Heart left ventricle (tissue), 16 donors: ENCODE measurements at regions not wholly inside any gene's neighbourhood (a gene's known extent, or its start where the extent isn't known, plus 50 kb on each side); places are given as distances from the start of the nearest gene placed in this dataset.
"Not testable (repeated sequence)": the region's sequence is repeated elsewhere in the genome, so short reads cannot be mapped to it uniquely, and the experiment has no call there.

Experiments
- ATAC-seq, 4 donors: fragments of 200-7000 bp; cut with Tn5 transposase; one replicate each; pipeline ENCODE4 v1.9.1; 2020 to 2022; ENCODE audit warnings: moderate library complexity in 4 of 4, mild to moderate bottlenecking in 3 of 4, moderate number of reproducible peaks in 1 of 4
- DNase-seq, 5 donors: peaks; one replicate each; pipeline ENCODE4 v3.0.0-alpha.2; 2020
- H3K27ac ChIP-seq, 12 donors: fragments of 200-600 bp; sonication (generic) in 4 of 12; one replicate each; pipeline versions ENCODE4 v1.5.0 to v1.8.0; 2016 to 2022; ENCODE audit warnings: mild to moderate bottlenecking in 2 of 12
- H3K27me3 ChIP-seq, 9 donors: fragments of 200-600 bp; sonication (generic) in 2 of 9; one replicate each; pipeline versions ENCODE4 v1.5.1 to v1.8.0; 2016 to 2022; ENCODE audit warnings: mild to moderate bottlenecking in 3 of 9
- H3K36me3 ChIP-seq, 9 donors: fragments of 200-600 bp; sonication (generic) in 2 of 9; one replicate each; pipeline versions ENCODE4 v1.5.0 to v1.8.0; 2018 to 2022; ENCODE audit warnings: mild to moderate bottlenecking in 2 of 9
- H3K4me1 ChIP-seq, 12 donors: fragments of 200-600 bp; sonication (generic) in 4 of 12; one replicate each; pipeline versions ENCODE4 v1.5.0 to v1.8.0; 2016 to 2022; ENCODE audit warnings: mild to moderate bottlenecking in 3 of 12
- H3K4me3 ChIP-seq, 12 donors: fragments of 200-600 bp; sonication (generic) in 4 of 12; one replicate each; pipeline versions ENCODE4 v1.5.0 to v1.8.0; 2017 to 2022; ENCODE audit warnings: mild to moderate bottlenecking in 9 of 12, moderate library complexity in 4 of 12
- H3K9me3 ChIP-seq, 12 donors: fragments of 200-600 bp; sonication (generic) in 4 of 12; one replicate each; pipeline versions ENCODE4 v1.5.0 to v1.8.0; 2016 to 2022; ENCODE audit warnings: mild to moderate bottlenecking in 1 of 12
- POLR2A ChIP-seq, 2 donors: fragments of 450-650 bp; IDR thresholded peaks; one replicate each; pipeline ENCODE4 v1.6.1; 2017; ENCODE audit warnings: antibody characterized with exemption in 2 of 2, mild to moderate bottlenecking in 2 of 2, moderate library complexity in 2 of 2
- WGBS, 4 donors: extraction: QIAGEN DNeasy Blood & Tissue Kit in 2 of 4; methylation state at CpG; one replicate each; pipeline versions ENCODE4 v1.1.5 to v1.1.7; 2013 to 2018; 5-methylcytosine and 5-hydroxymethylcytosine counted together
- intact Hi-C, 10 donors: fragments of 100-400 bp; cut with DNase I; formaldehyde crosslinking; loops; one replicate each; pipeline versions ENCODE4 v1.11.1 to v1.14.2; 2022
- TF ChIP-seq, protein P1 (sequence below), 12 donors: fragments of 200-600 bp; sonication (generic) in 4 of 12; IDR thresholded peaks; one replicate each; pipeline versions ENCODE4 v1.5.0 to v1.8.0; 2018 to 2022; ENCODE audit warnings: antibody characterized with exemption in 12 of 12, mild to moderate bottlenecking in 5 of 12
- donor health status: ischemic (EF 13 %, LVEDD 7.1; RV severe dilation, severe dysfunction).
- donor health status: healthy with polysubstance abuse.
- donor health status: DM: no; HTN: yes; CAD: no.
- donor health status: DM: no; HTN: no; CAD: no.
- donor health status: ischemic (EF 25% LVEDD 6.9; RV normal size, moderate dysfunction).
- donor health status: ischemic (EF 25% LVEDD 5.7; RV mildly dilated, moderate dysfunction).
- donor health status: healthy.
- donor health status: DM: yes; HTN: yes; CAD: no.
- donor health status: ischemic (EF 35%, LVEDD 5.7; RV mildly dilated, moderate dysfunction).
- donor health status: nonischemic (EF 11% LVEDD 7.7; RV severe dilation, severe dysfunction).
- donor health status: DM: yes; HTN: yes; CAD: no.
- donor health status: PGD.
- donor health status: ischemic (EF 29% LVEDD 5.4; RV normal size, mild dysfunction).
- donor health status: nonischemic (EF 23%, LVEDD 6.1; RV moderate dilation, normal function).

DNA sequence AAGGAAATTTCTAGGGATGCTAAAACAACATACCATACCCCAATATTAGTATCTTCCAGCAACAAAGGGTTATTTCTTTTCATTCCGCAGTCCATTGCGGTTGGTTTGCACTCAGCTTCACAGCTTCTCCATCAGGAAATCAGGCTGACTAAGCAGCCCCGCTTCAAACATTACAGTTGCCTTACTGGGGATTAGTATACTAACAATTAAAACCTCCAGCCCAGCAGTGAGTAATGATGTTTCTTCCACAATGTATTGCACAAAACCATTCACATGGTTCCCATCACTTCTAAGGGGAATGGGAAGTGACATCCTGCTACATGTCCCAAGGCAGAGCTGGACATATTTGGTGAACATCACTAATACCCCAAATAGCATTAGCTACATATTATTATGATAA is 1384.9 kb downstream of the CDH8 start:
- DNase-seq (no peak), ATAC-seq (no peak)
- peaks cover 0 to 3% (median 0%) of the 10 kb centered on the region in 12 donors for H3K9me3 ChIP-seq
- no peaks in the 10 kb centered on the region for H3K27me3 ChIP-seq
- no peak overlapping the region for H3K27ac ChIP-seq
- TF ChIP-seq, protein P1, sequence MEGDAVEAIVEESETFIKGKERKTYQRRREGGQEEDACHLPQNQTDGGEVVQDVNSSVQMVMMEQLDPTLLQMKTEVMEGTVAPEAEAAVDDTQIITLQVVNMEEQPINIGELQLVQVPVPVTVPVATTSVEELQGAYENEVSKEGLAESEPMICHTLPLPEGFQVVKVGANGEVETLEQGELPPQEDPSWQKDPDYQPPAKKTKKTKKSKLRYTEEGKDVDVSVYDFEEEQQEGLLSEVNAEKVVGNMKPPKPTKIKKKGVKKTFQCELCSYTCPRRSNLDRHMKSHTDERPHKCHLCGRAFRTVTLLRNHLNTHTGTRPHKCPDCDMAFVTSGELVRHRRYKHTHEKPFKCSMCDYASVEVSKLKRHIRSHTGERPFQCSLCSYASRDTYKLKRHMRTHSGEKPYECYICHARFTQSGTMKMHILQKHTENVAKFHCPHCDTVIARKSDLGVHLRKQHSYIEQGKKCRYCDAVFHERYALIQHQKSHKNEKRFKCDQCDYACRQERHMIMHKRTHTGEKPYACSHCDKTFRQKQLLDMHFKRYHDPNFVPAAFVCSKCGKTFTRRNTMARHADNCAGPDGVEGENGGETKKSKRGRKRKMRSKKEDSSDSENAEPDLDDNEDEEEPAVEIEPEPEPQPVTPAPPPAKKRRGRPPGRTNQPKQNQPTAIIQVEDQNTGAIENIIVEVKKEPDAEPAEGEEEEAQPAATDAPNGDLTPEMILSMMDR (IDR thresholded peaks at IDR 0.05): no peak
- TF ChIP-seq POLR2A (IDR thresholded peaks at IDR 0.05): no peak
- H3K4me3 ChIP-seq: no peak overlapping the region
- intact Hi-C loops: no loop called here
- H3K36me3 ChIP-seq: no peaks in the 10 kb centered on the region
- WGBS, 4 donors: 87 to 94% (median 91%) methylated on average over 3 of the region's 3 CpGs
- H3K4me1 ChIP-seq: no peaks in the 10 kb centered on the region

DNA sequence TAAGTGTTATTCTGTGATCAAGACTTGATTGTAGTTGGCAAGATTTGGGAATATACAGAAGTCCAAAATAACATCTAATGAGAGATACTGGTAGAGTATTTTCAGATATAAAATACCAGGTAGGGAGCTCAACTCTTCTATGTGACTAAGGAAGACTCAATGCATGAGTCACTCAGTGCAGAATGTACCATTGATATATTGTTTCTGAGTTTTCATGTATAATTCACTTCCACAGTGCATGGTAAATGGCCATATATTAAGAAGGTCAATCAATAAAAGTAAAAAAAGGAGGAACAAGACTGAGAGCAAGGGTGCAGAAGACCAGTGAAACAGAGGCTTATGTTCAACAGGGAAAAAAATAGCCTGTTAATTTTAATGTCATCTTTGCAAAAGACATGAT is 1387.9 kb downstream of the CDH8 start:
- peaks cover 0 to 3% (median 0%) of the 10 kb centered on the region in 12 donors for H3K9me3 ChIP-seq
- DNase-seq: no peak
- H3K4me1 ChIP-seq: no peaks in the 10 kb centered on the region
- no peaks in the 10 kb centered on the region for H3K36me3 ChIP-seq
- no peaks in the 10 kb centered on the region for H3K27me3 ChIP-seq
- H3K4me3 ChIP-seq: no peak overlapping the region
- TF ChIP-seq POLR2A (IDR thresholded peaks at IDR 0.05): no peak
- TF ChIP-seq, protein P1 (IDR thresholded peaks at IDR 0.05): no peak
- no peak for ATAC-seq
- H3K27ac ChIP-seq: no peak overlapping the region
- intact Hi-C loops: no loop called here

DNA sequence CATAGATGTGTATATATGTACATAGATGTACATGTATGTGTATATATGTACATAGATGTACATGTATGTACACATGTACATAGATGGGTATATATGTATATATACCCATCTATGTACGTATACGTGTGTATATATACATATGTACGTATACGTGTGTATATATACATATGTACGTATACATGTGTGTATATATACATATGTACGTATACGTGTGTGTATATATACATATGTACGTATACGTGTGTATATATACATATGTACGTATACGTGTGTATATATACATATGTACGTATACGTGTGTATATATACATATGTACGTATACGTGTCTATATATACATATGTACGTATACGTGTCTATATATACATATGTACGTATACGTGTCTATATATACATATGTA is 1388.8 kb downstream of the CDH8 start:
- H3K27ac ChIP-seq, DNase-seq, H3K4me3 ChIP-seq, H3K4me1 ChIP-seq, ATAC-seq, H3K27me3 ChIP-seq, H3K36me3 ChIP-seq, intact Hi-C loops, H3K9me3 ChIP-seq: not testable (repeated sequence)
- WGBS, 4 donors: 75 to 92% (median 84%) methylated on average over 19 of the region's 19 CpGs

DNA sequence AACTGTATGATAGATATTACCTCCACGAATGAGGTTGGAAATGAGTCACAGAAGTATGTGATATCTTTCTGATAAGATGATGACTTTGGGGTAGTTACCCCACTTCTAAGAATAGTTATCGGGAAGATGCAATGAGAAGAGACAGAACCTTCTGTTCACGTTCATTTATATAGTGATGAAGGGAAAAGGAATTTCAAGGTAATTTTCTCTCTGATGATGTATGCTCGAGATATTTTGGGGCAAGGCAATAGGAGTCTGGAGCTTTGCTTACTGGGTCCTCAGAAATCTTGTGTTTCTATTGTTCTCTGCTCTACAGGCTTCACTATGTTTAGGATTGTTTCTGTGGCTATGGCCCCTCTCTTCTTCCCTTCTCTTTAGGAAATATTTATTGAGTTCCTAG is 1389.6 kb downstream of the CDH8 start:
- TF ChIP-seq POLR2A (IDR thresholded peaks at IDR 0.05): no peak
- TF ChIP-seq, protein P1 (IDR thresholded peaks at IDR 0.05): no peak
- WGBS, 4 donors: 78 to 84% (median 82%) methylated on average over 4 of the region's 4 CpGs
- Histone ChIP-seq H3K36me3 (no peaks in the 10 kb centered on the region), H3K27me3 (no peaks in the 10 kb centered on the region), H3K9me3 (peaks cover 0 to 3% (median 0%) of the 10 kb centered on the region in 12 donors), H3K4me1 (no peaks in the 10 kb centered on the region), H3K4me3 (no peak overlapping the region), H3K27ac (no peak overlapping the region)
- ATAC-seq: no peak
- intact Hi-C loops: no loop called here
- DNase-seq: no peak

DNA sequence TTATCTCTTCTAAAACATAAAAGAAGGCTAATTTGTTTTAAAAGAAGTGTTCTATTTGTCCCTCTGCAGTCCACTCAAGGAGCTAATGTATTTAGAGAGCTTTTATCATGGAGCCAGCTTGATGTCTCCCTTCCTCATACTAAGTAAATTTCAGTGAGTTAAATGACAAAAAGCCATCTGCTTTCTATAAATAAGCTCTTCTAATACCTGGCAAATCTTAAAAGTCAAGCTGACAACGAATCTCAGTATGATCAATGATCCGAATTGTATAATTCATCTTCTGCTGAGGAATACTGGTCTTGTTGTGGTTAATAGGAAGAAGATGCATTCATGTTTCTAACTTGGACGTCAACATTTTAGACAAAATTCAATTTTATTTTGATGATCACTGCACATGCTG is 1390.7 kb downstream of the CDH8 start:
- Histone ChIP-seq H3K27ac (no peak overlapping the region), H3K36me3 (no peaks in the 10 kb centered on the region), H3K9me3 (peaks cover 0 to 3% (median 0%) of the 10 kb centered on the region in 12 donors), H3K4me3 (no peak overlapping the region), H3K27me3 (no peaks in the 10 kb centered on the region), H3K4me1 (no peaks in the 10 kb centered on the region)
- no peak for TF ChIP-seq POLR2A (IDR thresholded peaks at IDR 0.05)
- TF ChIP-seq, protein P1 (IDR thresholded peaks at IDR 0.05): no peak
- ATAC-seq: no peak
- intact Hi-C loops: no loop called here
- 69 to 76% (median 71%) methylated on average over 3 of the region's 3 CpGs for WGBS, 4 donors
- no peak for DNase-seq
